ENCODE measurements at regions not wholly inside any gene's neighbourhood (a gene's known extent, or its start where the extent isn't known, plus 50 kb on each side); places are given as distances from the start of the nearest gene placed in this dataset.

GRCh38 chr6:15961635-15962448, 167.0 kb upstream of the MYLIP start:
- TF ChIP-seq CTCF (IDR thresholded peaks at IDR 0.05) (no peak), POLR2A (IDR thresholded peaks at IDR 0.05) (no peak)

Data from body of pancreas (tissue), 4 donors.